ENCODE measurements at regions not wholly inside any gene's neighbourhood (a gene's known extent, or its start where the extent isn't known, plus 50 kb on each side); places are given as distances from the start of the nearest gene placed in this dataset.

DNA sequence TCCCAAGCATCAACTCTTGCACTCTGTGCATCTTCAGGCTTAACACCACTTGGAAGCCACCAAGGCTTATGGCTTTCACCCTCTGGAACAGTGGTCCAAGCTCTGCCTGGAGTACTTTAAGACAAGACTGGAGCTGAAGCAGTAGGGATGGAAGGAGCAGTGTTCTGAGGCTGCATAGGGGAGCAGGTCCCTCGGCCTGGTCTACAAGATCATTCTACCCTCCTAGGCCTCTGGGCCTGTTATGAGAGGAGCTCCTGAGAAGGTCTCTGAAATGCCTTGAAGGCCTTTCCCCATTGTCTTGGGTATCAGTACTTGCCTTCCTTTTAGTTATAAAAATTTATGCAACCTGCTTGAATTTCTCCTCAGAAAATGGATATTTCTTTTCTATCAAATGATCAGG, 286.7 kb downstream of the CPXCR1 start:
- TF ChIP-seq CTCF (IDR thresholded peaks at IDR 0.05; ENCODE audit: extremely low read depth in 1 of 2, insufficient read depth in 1 of 2, low read depth in 1 of 2, low read length in 2 of 2) (no peak), POLR2A (IDR thresholded peaks at IDR 0.05; ENCODE audit: low read depth, low read length) (no peak), EZH2 (IDR thresholded peaks at IDR 0.05; ENCODE audit: borderline replicate concordance, low read depth, low read length, severe bottlenecking) (no peak), MYC (IDR thresholded peaks at IDR 0.05; ENCODE audit: low read depth, low read length) (no peak), POLR2AphosphoS5 (IDR thresholded peaks at IDR 0.05; ENCODE audit: insufficient read depth, low read depth, low read length) (no peak), MAX (IDR thresholded peaks at IDR 0.05; ENCODE audit: insufficient read depth, insufficient read length) (no peak), GATA2 (IDR thresholded peaks at IDR 0.05; ENCODE audit: insufficient read depth, insufficient read length, low read depth, low read length) (no peak), JUN (IDR thresholded peaks at IDR 0.05; ENCODE audit: borderline replicate concordance, insufficient read depth, insufficient read length, low read depth) (no peak)
